ENCODE measurements at regions not wholly inside any gene's neighbourhood (a gene's known extent, or its start where the extent isn't known, plus 50 kb on each side); places are given as distances from the start of the nearest gene placed in this dataset.

- no peak for TF ChIP-seq REST (IDR thresholded peaks at IDR 0.05; ENCODE audit: borderline replicate concordance)
- TF ChIP-seq CTCF (IDR thresholded peaks at IDR 0.05; ENCODE audit: poor library complexity, severe bottlenecking), result no peak
- Histone ChIP-seq H4K20me1 (ENCODE audit: insufficient read depth) (no peaks in the 10 kb centered on the region), H3K9me2 (ENCODE audit: insufficient read depth, low read length) (no peaks in the 10 kb centered on the region), H3K79me2 (replicated peaks; ENCODE audit: insufficient read depth, low read length) (no peaks in the 10 kb centered on the region), H3K36me3 (ENCODE audit: insufficient read depth, low read length) (no peaks in the 10 kb centered on the region), H3K4me3 (ENCODE audit: low read length) (no peak overlapping the region), H3K4me2 (ENCODE audit: low read length) (no peak overlapping the region), H3K27ac (ENCODE audit: low read length) (no peak overlapping the region), H2AFZ (ENCODE audit: low read depth, low read length) (no peak overlapping the region), H3K9me3 (ENCODE audit: low read length) (no peaks in the 10 kb centered on the region), H3F3A (ENCODE audit: insufficient read depth, low read length, poor library complexity, severe bottlenecking) (no peaks in the 10 kb centered on the region), H3K27me3 (ENCODE audit: insufficient read depth, low read depth, low read length) (no peaks in the 10 kb centered on the region), H3K9ac (ENCODE audit: low read length) (no peak overlapping the region)
Observed at GRCh38 chr6:50975216-50975615, 156.5 kb downstream of the TFAP2B start.

GRCh38 chr6:50976907-50977306 is 158.2 kb downstream of the TFAP2B start:
- no peak overlapping the region for H3K4me2 ChIP-seq (ENCODE audit: low read length)
- no peaks in the 10 kb centered on the region for H3K9me2 ChIP-seq (ENCODE audit: insufficient read depth, low read length)
- H3K9me3 ChIP-seq (ENCODE audit: low read length), result no peaks in the 10 kb centered on the region
- TF ChIP-seq REST (IDR thresholded peaks at IDR 0.05; ENCODE audit: borderline replicate concordance) (no peak), EP300 (conservative IDR thresholded peaks at IDR 0.05; ENCODE audit: poor library complexity, severe bottlenecking) (no peak), RAD21 (conservative IDR thresholded peaks at IDR 0.05) (no peak), EZH2 (IDR thresholded peaks at IDR 0.05; ENCODE audit: borderline replicate concordance, insufficient read depth, low read length, poor library complexity, severe bottlenecking) (no peak), SMC3 (conservative IDR thresholded peaks at IDR 0.05; ENCODE audit: poor library complexity) (no peak), CTCF (IDR thresholded peaks at IDR 0.05; ENCODE audit: poor library complexity, severe bottlenecking) (no peak), POLR2AphosphoS5 (IDR thresholded peaks at IDR 0.05) (no peak), TAF1 (IDR thresholded peaks at IDR 0.05; ENCODE audit: low read depth) (no peak), MXI1 (conservative IDR thresholded peaks at IDR 0.05; ENCODE audit: poor library complexity, severe bottlenecking) (no peak)
- H3K27ac ChIP-seq (ENCODE audit: low read length), result no peak overlapping the region
- H3K4me3 ChIP-seq (ENCODE audit: low read length), result no peak overlapping the region
- H3K9ac ChIP-seq (ENCODE audit: low read length), result no peak overlapping the region
- no peaks in the 10 kb centered on the region for H3K27me3 ChIP-seq (ENCODE audit: insufficient read depth, low read depth, low read length)
- no peaks in the 10 kb centered on the region for H3K79me2 ChIP-seq (replicated peaks; ENCODE audit: insufficient read depth, low read length)
- H2AFZ ChIP-seq (ENCODE audit: low read depth, low read length), result no peak overlapping the region
- H3K36me3 ChIP-seq (ENCODE audit: insufficient read depth, low read length), result no peaks in the 10 kb centered on the region
- no peaks in the 10 kb centered on the region for H4K20me1 ChIP-seq (ENCODE audit: insufficient read depth)
- no peaks in the 10 kb centered on the region for H3F3A ChIP-seq (ENCODE audit: insufficient read depth, low read length, poor library complexity, severe bottlenecking)

Data from neural cell (in vitro differentiated cells).